ENCODE measurements at regions not wholly inside any gene's neighbourhood (a gene's known extent, or its start where the extent isn't known, plus 50 kb on each side); places are given as distances from the start of the nearest gene placed in this dataset.

GRCh38 chr5:4182144-4182543 lies 586.5 kb downstream of the IRX1 start:
- H3K4me3 ChIP-seq (ENCODE audit: control insufficient read depth, low read depth, low read length): no peak overlapping the region
- DNase-seq (ENCODE audit: low read depth): no peak
- no peak for TF ChIP-seq CTCF (conservative IDR thresholded peaks at IDR 0.05; ENCODE audit: control insufficient read depth, insufficient read depth, low read depth, low read length)

GRCh38 chr5:4185127-4185526 lies 589.5 kb downstream of the IRX1 start:
- no peak for TF ChIP-seq CTCF (conservative IDR thresholded peaks at IDR 0.05; ENCODE audit: control insufficient read depth, insufficient read depth, low read depth, low read length)
- H3K4me3 ChIP-seq (ENCODE audit: control insufficient read depth, low read depth, low read length): no peak overlapping the region

GRCh38 chr5:4188704-4189103 lies 593.1 kb downstream of the IRX1 start:
- H3K4me3 ChIP-seq (ENCODE audit: control insufficient read depth, low read depth, low read length): no peak overlapping the region
- DNase-seq (ENCODE audit: low read depth): no peak
- no peak for TF ChIP-seq CTCF (conservative IDR thresholded peaks at IDR 0.05; ENCODE audit: control insufficient read depth, insufficient read depth, low read depth, low read length)

More at GRCh38 chr5:4185127-4185526, 589.5 kb downstream of the IRX1 start:
- no peak for DNase-seq (ENCODE audit: low read depth)

- no peak for TF ChIP-seq CTCF (conservative IDR thresholded peaks at IDR 0.05; ENCODE audit: control insufficient read depth, insufficient read depth, low read depth, low read length)
- no peak for DNase-seq (ENCODE audit: low read depth)
- H3K4me3 ChIP-seq (ENCODE audit: control insufficient read depth, low read depth, low read length): no peak overlapping the region
These were observed 593.7 kb downstream of the IRX1 start for GRCh38 chr5:4189317-4189716.

GRCh38 chr5:4191041-4191440 lies 595.4 kb downstream of the IRX1 start:
- no peak for DNase-seq (ENCODE audit: low read depth)
- H3K4me3 ChIP-seq (ENCODE audit: control insufficient read depth, low read depth, low read length): no peak overlapping the region
- TF ChIP-seq CTCF (conservative IDR thresholded peaks at IDR 0.05; ENCODE audit: control insufficient read depth, insufficient read depth, low read depth, low read length): no peak

- DNase-seq (ENCODE audit: low read depth): no peak
- TF ChIP-seq CTCF (conservative IDR thresholded peaks at IDR 0.05; ENCODE audit: control insufficient read depth, insufficient read depth, low read depth, low read length): no peak
- H3K4me3 ChIP-seq (ENCODE audit: control insufficient read depth, low read depth, low read length): no peak overlapping the region
These were observed 596.1 kb downstream of the IRX1 start for GRCh38 chr5:4191703-4192102.

GRCh38 chr5:4192111-4192510 lies 596.5 kb downstream of the IRX1 start:
- DNase-seq (ENCODE audit: low read depth): no peak
- H3K4me3 ChIP-seq (ENCODE audit: control insufficient read depth, low read depth, low read length): no peak overlapping the region
- TF ChIP-seq CTCF (conservative IDR thresholded peaks at IDR 0.05; ENCODE audit: control insufficient read depth, insufficient read depth, low read depth, low read length): no peak
